Breast epithelium (tissue), 3 donors: ENCODE measurements at regions not wholly inside any gene's neighbourhood (a gene's known extent, or its start where the extent isn't known, plus 50 kb on each side); places are given as distances from the start of the nearest gene placed in this dataset.

Experiments used
- CTCF ChIP-seq, 3 donors: fragments of 450-650 bp; IDR thresholded peaks; one replicate each; pipeline ENCODE4 v1.5.1; 2016 to 2017; ENCODE audit warnings: antibody characterized with exemption in 3 of 3, mild to moderate bottlenecking in 3 of 3, moderate library complexity in 3 of 3
- POLR2A ChIP-seq: fragments of 450-650 bp; IDR thresholded peaks from one replicate; pipeline ENCODE4 v1.6.1; 2016; ENCODE audit warnings: antibody characterized with exemption, mild to moderate bottlenecking, moderate library complexity

GRCh38 chr1:245019910-245020486 is 134.8 kb upstream of the KIF26B start:
- TF ChIP-seq CTCF (IDR thresholded peaks at IDR 0.05), result no peak
- TF ChIP-seq POLR2A, result no peak
